HT-29 (cell line): ENCODE measurements at regions not wholly inside any gene's neighbourhood (a gene's known extent, or its start where the extent isn't known, plus 50 kb on each side); places are given as distances from the start of the nearest gene placed in this dataset.

Source experiments
- DNase-seq: peaks from one replicate; pipeline ENCODE4 v3.0.0-alpha.2; 2015; ENCODE audit warnings: low spot score

DNA sequence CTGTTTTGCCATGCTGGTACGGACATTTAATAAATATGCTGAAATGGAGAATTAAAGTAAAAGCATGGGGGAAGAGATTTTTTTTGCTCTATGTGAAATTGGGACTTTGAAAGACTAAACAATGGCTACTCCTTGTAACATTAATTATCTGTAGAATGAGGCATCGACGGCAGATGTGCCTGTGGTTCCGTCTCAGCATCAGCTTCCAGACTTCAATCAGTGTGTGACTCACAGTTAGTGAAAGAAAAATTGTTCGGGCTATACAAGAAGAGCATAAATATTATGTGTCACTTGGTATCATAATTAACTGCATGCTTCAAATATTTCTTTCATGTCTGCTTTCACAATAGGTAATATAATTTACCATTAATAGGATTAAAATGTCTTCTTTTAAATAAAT, 117.0 kb upstream of the SMIM21 start:
- no peak for DNase-seq

- DNase-seq, result no peak
Measured at GRCh38 chr18:75544051-75544481, 116.6 kb upstream of the SMIM21 start.

DNA sequence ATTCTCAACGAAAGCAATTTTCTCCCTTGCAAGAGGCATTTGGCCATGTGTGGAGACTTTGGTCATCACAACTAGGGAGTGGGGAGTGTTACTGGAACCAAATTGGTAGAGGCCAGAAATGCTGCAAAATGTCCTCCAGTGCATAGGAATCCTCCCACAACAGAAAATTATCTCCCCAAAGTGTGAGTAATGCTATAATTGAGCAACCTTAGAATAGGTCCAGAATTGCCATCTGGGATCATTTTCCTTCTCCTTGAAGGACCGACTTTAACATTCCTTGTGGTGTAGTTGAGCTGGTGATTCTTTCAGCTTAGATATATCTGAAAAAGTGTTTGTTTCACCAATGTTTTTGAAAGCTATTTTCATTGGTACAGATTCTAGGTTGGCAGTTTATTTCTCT, 111.2 kb upstream of the SMIM21 start:
- DNase-seq, result no peak

DNA sequence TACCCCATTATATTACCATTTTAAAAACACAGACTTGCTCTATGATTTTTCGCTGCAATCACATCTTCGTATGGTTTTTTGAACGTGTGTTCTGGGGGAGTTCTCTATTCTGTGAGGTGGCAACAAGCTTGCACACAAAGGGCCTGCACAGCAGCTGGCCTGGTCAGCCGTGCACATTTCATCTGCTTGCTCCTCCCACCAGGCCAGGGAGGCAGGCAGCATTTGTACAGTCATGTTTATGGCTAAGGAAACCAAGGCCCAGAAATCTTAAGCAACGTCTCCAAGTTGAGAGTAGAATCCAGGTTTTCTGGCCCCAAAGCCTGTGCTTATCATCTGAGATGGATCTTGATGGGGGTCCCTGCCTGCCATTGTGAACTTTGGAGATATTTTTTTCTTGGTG, 106.4 kb upstream of the SMIM21 start:
- DNase-seq, result no peak

GRCh38 chr18:75533209-75533608, 105.7 kb upstream of the SMIM21 start:
- DNase-seq, result no peak

DNA sequence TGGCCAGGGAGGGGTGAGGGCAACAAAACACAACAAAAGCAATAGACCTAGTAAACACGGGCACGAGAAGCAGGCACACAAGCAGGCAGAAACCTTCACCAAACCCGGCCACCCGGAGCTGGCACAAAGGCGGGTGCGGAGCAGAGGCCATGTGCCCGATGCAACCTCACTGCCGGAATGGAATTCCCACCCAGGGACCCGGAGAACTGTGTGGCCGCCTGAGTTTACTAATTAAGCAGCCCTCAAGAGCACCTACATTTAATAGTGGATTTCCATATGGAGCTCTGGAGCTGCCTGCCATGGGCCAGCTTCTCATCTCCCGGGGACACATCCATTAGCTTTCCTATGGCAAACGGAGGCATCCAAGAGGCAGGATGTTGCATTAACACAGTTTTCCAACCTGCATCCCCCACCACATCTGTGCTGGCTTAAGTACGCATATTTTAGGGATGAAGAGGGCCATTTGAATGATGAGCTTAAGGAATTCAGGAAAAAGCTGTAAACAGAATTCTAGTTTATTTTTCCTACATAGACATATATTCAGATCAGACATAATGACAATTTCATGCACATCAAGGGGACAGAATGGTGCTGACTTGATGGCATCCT, 104.5 kb upstream of the SMIM21 start:
- no peak for DNase-seq

DNA sequence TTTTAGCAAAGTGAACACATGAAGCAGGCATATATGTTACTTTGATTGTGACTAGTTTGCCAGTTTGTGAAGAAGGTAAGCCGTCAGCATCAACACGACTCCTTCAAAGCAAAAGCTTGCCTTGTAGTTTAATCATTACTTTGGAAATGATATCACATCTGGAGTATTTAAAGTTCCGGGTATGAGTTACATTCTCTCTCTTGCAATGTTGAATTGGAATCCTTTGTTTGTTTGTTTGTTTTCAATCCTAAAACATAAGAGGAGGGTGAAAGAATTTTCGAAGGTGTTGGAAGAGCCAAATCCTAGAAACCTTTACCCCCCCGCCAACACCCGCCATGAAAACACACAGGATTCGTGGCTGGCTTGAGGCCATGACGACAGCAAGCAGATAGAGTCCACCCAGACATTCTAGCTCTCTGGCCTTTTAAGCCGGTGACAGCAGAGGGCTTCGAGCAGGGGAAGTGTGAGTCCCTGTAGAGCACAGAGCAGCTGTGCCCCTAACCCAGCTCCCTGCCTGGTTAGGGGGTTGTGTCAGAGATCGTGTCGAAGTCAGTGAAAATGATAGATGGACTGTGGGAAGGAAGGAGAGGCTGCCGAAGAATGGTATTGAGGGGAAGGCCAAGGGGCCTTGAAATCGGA, 103.8 kb upstream of the SMIM21 start:
- DNase-seq, result no peak

GRCh38 chr18:75530566-75531211, 103.2 kb upstream of the SMIM21 start:
- DNase-seq, result no peak

GRCh38 chr18:75530118-75530517, 102.6 kb upstream of the SMIM21 start:
- no peak for DNase-seq

DNA sequence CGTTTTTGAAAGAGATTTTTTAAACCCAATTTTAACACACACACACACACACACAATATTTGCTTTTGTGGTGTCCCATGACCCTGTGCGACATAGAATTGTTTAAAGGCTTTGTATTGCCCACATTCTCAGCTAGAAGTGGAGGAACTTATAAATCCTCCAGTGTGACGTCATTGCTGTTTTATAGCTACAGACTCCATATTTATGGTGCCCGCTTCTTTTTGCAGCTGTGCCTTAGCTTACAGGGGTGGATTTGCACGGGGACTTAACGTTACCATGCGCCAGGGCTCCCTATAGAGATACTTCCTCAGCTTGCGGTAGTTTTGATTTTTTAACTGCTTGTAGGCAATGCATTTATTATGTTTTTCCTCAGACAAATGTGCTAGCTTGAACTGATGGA, 101.9 kb upstream of the SMIM21 start:
- DNase-seq, result no peak

- DNase-seq, result no peak
Measured at GRCh38 chr18:75527848-75528685, 100.6 kb upstream of the SMIM21 start.

DNA sequence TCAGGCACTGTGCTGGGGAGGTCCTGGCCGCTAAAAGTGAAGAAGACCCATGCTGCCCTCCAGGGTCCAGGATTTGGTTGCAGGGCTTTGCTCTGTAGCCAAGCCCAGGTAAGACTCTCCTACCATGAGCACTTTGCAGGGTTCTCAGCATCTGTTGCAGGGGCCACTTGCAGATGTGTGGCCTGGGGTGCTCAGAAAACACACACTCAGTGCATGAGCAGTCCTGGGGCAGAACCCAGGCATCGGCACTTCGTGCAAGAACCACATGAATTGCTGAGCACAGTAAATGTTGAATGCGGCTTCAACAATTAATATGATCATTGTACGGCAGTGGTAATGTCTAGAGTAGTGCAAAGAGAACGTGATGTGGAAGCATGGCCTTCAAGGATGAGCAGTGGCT, 98.5 kb upstream of the SMIM21 start:
- DNase-seq, result no peak

DNA sequence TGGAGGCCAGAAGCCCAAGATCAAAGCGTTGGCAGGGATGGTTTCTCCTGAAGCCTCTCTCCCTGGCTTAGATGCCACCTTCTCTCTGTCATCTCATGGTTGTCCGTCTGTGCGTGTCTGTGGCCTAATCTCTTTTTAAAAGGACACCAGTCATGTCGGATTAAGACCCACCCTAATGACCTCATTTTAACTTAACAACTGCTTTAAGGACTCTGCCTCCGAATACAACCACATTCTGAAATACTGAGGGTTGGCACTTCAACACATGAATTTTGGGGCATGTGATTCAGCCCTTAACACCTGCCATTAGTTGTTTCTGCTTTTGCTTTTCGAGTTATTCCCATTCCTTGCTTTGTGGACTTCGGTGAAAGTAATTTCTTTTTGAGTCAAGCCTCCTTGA, 97.8 kb upstream of the SMIM21 start:
- no peak for DNase-seq

GRCh38 chr18:75524841-75525240, 97.3 kb upstream of the SMIM21 start:
- no peak for DNase-seq

DNA sequence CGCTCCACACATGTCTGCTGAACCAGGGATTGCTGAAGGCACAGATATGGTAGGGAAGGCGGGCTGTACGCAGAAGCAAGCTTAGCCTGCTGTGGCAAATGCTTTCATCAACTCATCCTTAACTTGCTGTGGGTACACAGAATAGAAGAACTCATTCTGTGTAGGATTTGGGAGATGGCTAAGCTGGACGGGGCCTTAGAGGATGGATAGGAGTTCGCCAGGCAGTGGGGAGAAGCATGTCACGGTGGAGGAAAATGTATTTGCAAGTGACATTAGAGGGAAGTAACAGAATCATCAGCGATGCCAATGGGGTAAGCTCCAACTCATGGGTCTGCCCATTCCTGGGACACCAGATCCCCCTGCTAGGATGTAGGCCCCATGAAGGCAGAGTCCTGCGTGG, 96.7 kb upstream of the SMIM21 start:
- no peak for DNase-seq

DNA sequence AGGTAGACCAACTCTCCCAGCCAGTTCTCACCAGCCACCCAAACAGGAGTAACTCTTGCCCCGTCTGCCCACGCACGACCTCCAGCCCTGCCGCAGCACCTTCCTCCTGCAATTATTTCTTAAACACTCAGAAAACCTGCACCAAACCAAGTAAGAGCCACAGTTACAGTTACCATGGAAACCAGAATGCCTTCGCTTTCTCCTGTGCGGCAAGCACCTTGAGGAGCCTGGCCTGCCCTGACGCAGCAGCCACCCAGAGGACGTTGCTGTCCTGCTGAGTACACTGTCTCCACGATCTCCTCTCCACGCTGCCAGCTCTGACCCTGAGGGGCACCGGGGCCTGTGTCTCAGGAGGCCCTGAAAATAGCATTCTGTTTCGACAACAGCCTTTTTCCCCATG, 94.3 kb upstream of the SMIM21 start:
- DNase-seq, result no peak

- no peak for DNase-seq
Measured at GRCh38 chr18:75518007-75518406, 90.5 kb upstream of the SMIM21 start.

- DNase-seq, result no peak
Measured at GRCh38 chr18:75517286-75517685, 89.8 kb upstream of the SMIM21 start.

DNA sequence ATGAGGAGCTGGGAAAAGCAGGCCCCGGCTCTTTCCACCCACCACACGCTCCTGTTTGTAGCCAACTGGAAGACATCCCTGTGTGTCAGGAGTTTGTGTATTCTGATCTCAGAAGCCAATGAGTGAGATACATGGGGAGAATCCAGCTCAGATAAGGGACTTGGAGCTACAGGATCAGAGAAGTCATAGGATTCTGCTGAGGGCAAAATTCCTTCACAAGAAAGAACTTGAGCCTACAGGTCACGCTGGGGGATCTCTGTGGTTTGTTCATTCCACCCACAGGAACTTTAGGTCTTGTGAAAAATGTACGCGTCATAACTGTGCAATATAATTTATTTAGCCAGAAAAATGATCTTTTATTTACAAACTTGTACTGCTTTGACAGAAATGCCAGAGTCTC, 80.1 kb upstream of the SMIM21 start:
- DNase-seq, result no peak

GRCh38 chr18:75506913-75507312, 79.4 kb upstream of the SMIM21 start:
- DNase-seq, result no peak

GRCh38 chr18:75504469-75504868, 77.0 kb upstream of the SMIM21 start:
- DNase-seq, result no peak

- no peak for DNase-seq
Measured at GRCh38 chr18:75503615-75504014, 76.1 kb upstream of the SMIM21 start.
